H9 (cell line): ENCODE measurements at regions not wholly inside any gene's neighbourhood (a gene's known extent, or its start where the extent isn't known, plus 50 kb on each side); places are given as distances from the start of the nearest gene placed in this dataset.

Source experiments
- DNase-seq: peaks from one replicate; pipeline ENCODE4 v3.0.0-alpha.2; 2017
- H2AFZ ChIP-seq: one replicate; pipeline ENCODE4 v1.6.1; 2013; ENCODE audit warnings: mild to moderate bottlenecking, low read length, control low read depth, moderate library complexity
- H2AK5ac ChIP-seq: 2 replicates; pipeline ENCODE4 v1.6.1; 2013; ENCODE audit warnings: low read length, control low read depth, mixed read lengths; ENCODE audit not compliant: insufficient read length
- H2BK120ac ChIP-seq: one replicate; pipeline ENCODE4 v1.6.1; 2013; ENCODE audit warnings: low read depth, mild to moderate bottlenecking, low read length, control low read depth, inconsistent platforms; ENCODE audit not compliant: poor library complexity, severe bottlenecking
- H2BK12ac ChIP-seq: 2 replicates; pipeline ENCODE4 v1.6.1; 2013; ENCODE audit warnings: low read length, control low read depth, mixed read lengths, low read depth; ENCODE audit not compliant: insufficient read length
- H2BK15ac ChIP-seq: 2 replicates; pipeline ENCODE4 v1.6.1; 2013; ENCODE audit warnings: low read depth, low read length, control low read depth
- H2BK20ac ChIP-seq: one replicate; pipeline ENCODE4 v1.6.1; 2013; ENCODE audit warnings: low read depth, mild to moderate bottlenecking, low read length, control low read depth, inconsistent platforms; ENCODE audit not compliant: poor library complexity, severe bottlenecking
- H2BK5ac ChIP-seq: 2 replicates; pipeline ENCODE4 v1.6.1; 2013; ENCODE audit warnings: low read length, control low read depth, mixed read lengths; ENCODE audit not compliant: insufficient read length
- H3K14ac ChIP-seq: 2 replicates; pipeline ENCODE4 v1.6.1; 2013; ENCODE audit warnings: low read length, control low read depth; ENCODE audit not compliant: insufficient read depth
- H3K18ac ChIP-seq: 2 replicates; pipeline ENCODE4 v1.6.1; 2013; ENCODE audit warnings: low read depth, mild to moderate bottlenecking, mixed read lengths, low read length, control low read depth; ENCODE audit not compliant: insufficient read length
- H3K23ac ChIP-seq: 2 replicates; pipeline ENCODE4 v1.6.1; 2013; ENCODE audit warnings: low read length, control low read depth, mixed read lengths, low read depth; ENCODE audit not compliant: insufficient read length
- H3K23me2 ChIP-seq: 2 replicates; pipeline ENCODE4 v1.6.1; 2013; ENCODE audit warnings: low read depth, mild to moderate bottlenecking, mixed read lengths, low read length, control low read depth; ENCODE audit not compliant: insufficient read length, poor library complexity, severe bottlenecking
- H3K27ac ChIP-seq: 2 replicates; pipeline ENCODE4 v1.5.1; 2013; ENCODE audit warnings: low read length, control low read depth, mixed read lengths, low read depth; ENCODE audit not compliant: insufficient read length
- H3K27me3 ChIP-seq: 2 replicates; pipeline ENCODE4 v1.6.1; 2013; ENCODE audit warnings: low read length, control low read depth, inconsistent platforms; ENCODE audit not compliant: insufficient read depth
- H3K4ac ChIP-seq: 2 replicates; pipeline ENCODE4 v1.6.1; 2013; ENCODE audit warnings: low read depth, mild to moderate bottlenecking, control low read depth, inconsistent platforms, low read length, moderate library complexity
- H3K4me1 ChIP-seq: 2 replicates; pipeline ENCODE4 v1.6.1; 2013; ENCODE audit warnings: low read length, control low read depth, inconsistent platforms; ENCODE audit not compliant: insufficient read depth
- H3K4me2 ChIP-seq: 2 replicates; pipeline ENCODE4 v1.6.1; 2013; ENCODE audit warnings: low read length, control low read depth, mixed read lengths; ENCODE audit not compliant: insufficient read length, insufficient read depth
- H3K56ac ChIP-seq: 2 replicates; pipeline ENCODE4 v1.6.1; 2013; ENCODE audit warnings: low read depth, mild to moderate bottlenecking, mixed read lengths, low read length, control low read depth; ENCODE audit not compliant: insufficient read length
- H3K79me1 ChIP-seq: 2 replicates; pipeline ENCODE4 v1.6.1; 2013; ENCODE audit warnings: low read depth, mild to moderate bottlenecking, moderate library complexity, low read length, control low read depth, inconsistent platforms; ENCODE audit not compliant: insufficient read depth, poor library complexity, severe bottlenecking
- H3K79me2 ChIP-seq: 2 replicates; pipeline ENCODE4 v1.6.1; 2013; ENCODE audit warnings: low read length, control low read depth, inconsistent platforms; ENCODE audit not compliant: insufficient read depth
- H3K9ac ChIP-seq: 2 replicates; pipeline ENCODE4 v1.6.1; 2013; ENCODE audit warnings: low read length, control low read depth, mixed read lengths; ENCODE audit not compliant: insufficient read length; ENCODE audit errors: extremely low read depth
- H3K9me3 ChIP-seq: one replicate; pipeline ENCODE4 v1.6.1; 2013; ENCODE audit warnings: low read depth, low read length, inconsistent platforms; ENCODE audit not compliant: control insufficient read depth
- H3T11ph ChIP-seq: one replicate; pipeline ENCODE4 v1.6.1; 2013; ENCODE audit warnings: mild to moderate bottlenecking, low read length, control low read depth, inconsistent platforms
- H4K20me1 ChIP-seq: one replicate; pipeline ENCODE4 v1.6.1; 2013; ENCODE audit not compliant: control insufficient read depth, insufficient read length, insufficient read depth
- H4K5ac ChIP-seq: 2 replicates; pipeline ENCODE4 v1.6.1; 2013; ENCODE audit warnings: low read depth, mild to moderate bottlenecking, mixed read lengths, low read length, control low read depth; ENCODE audit not compliant: insufficient read length
- H4K8ac ChIP-seq: replicated peaks from 2 replicates; pipeline ENCODE4 v1.6.1; 2013; ENCODE audit warnings: low read length, control low read depth, mixed read lengths, low read depth; ENCODE audit not compliant: insufficient read length
- H4K91ac ChIP-seq: 2 replicates; pipeline ENCODE4 v1.6.1; 2013; ENCODE audit warnings: low read depth, mild to moderate bottlenecking, moderate library complexity, mixed read lengths, low read length, control low read depth; ENCODE audit not compliant: insufficient read length
- H3K27ac Mint-ChIP-seq, 3 experiments: 2 replicates in 2 of 3; 3 replicates in 1 of 3; pipeline ENCODE4 v1.8.0; 2020 to 2021; ENCODE audit warnings: mixed read lengths in 3 of 3, mild to moderate bottlenecking in 1 of 3, moderate library complexity in 1 of 3
- H3K27me3 Mint-ChIP-seq: 2 replicates; pipeline ENCODE4 v1.8.0; 2021; ENCODE audit warnings: low read depth, mild to moderate bottlenecking, moderate library complexity, mixed read lengths
- H3K36me3 Mint-ChIP-seq, 3 experiments: 2 replicates in 2 of 3; 3 replicates in 1 of 3; pipeline ENCODE4 v1.8.0; 2020 to 2021; ENCODE audit warnings: low read depth in 3 of 3, mixed read lengths in 3 of 3; ENCODE audit not compliant: insufficient read depth in 1 of 3
- H3K4me1 Mint-ChIP-seq, 2 experiments: 2 replicates each; pipeline ENCODE4 v1.8.0; 2020; ENCODE audit warnings: mixed read lengths in 2 of 2
- H3K4me3 Mint-ChIP-seq, 2 experiments: 2 replicates in 1 of 2; 3 replicates in 1 of 2; pipeline ENCODE4 v1.8.0; 2020 to 2021; ENCODE audit warnings: mild to moderate bottlenecking in 2 of 2, mixed read lengths in 2 of 2, moderate library complexity in 1 of 2
- H3K9me3 Mint-ChIP-seq, 2 experiments: 2 replicates in 1 of 2; 3 replicates in 1 of 2; pipeline ENCODE4 v1.8.0; 2020; ENCODE audit warnings: mild to moderate bottlenecking in 2 of 2, mixed read lengths in 2 of 2, moderate library complexity in 1 of 2
- WGBS: extraction: QIAGEN DNeasy Blood & Tissue Kit; methylation state at CpG from one replicate; pipeline ENCODE4 v1.1.7; 2013; ENCODE audit warnings: missing lambda C conversion rate, low lambda C conversion rate, mixed read lengths; ENCODE audit not compliant: insufficient read length; ENCODE audit errors: extremely low coverage; 5-methylcytosine and 5-hydroxymethylcytosine counted together
- TF ChIP-seq, protein P1 (sequence below): fragments of 200-600 bp; sonication (generic); conservative IDR thresholded peaks from 3 replicates; pipeline ENCODE4 v1.8.0; 2021; ENCODE audit warnings: antibody characterized with exemption, mild to moderate bottlenecking

DNA sequence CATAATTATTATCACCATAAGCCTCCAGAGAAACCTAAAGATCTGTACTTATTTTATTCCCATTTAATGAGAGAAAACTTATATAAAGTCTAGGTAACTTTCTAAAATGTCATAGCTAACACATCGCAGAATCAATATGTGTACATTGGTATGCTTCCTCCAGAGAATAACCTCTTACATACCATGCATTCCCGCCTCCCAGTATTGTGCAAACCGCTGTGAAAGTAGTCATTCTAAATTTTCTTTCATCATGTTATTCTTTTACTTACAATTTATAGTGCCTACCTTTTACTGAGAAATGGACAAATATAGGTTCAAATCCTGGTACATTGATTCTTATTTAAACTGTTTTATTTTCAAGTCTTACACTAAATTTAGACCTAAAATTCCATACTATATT lies 463.4 kb downstream of the LRFN5 start:
- H3K18ac ChIP-seq = no peak overlapping the region
- no peaks in the 10 kb centered on the region for H3K4me1 ChIP-seq
- Mint-ChIP-seq H3K4me1 (no peaks in the 10 kb centered on the region), H3K36me3 (no peaks in the 10 kb centered on the region), H3K9me3 (no peaks in the 10 kb centered on the region), H3K27me3 (no peaks in the 10 kb centered on the region; the same call in 1 of the 2 replicates), H3K27ac (no peak overlapping the region), H3K4me3 (no peak overlapping the region)
- no peak overlapping the region for H4K5ac ChIP-seq
- H4K8ac ChIP-seq = no peak overlapping the region
- H2BK20ac ChIP-seq = no peak overlapping the region
- H2AFZ ChIP-seq = no peak overlapping the region
- H2BK12ac ChIP-seq = no peak overlapping the region
- no peak overlapping the region for H3K4me2 ChIP-seq
- no CpG with 5 or more reads among the region's 3 CpGs for WGBS
- no peak overlapping the region for H3K9ac ChIP-seq
- no peak overlapping the region for H2BK5ac ChIP-seq
- H3K14ac ChIP-seq = no peak overlapping the region
- no peak overlapping the region for H3K4ac ChIP-seq
- no peak overlapping the region for H4K91ac ChIP-seq
- DNase-seq = no peak
- no peak overlapping the region for H3T11ph ChIP-seq
- TF ChIP-seq, protein P1, sequence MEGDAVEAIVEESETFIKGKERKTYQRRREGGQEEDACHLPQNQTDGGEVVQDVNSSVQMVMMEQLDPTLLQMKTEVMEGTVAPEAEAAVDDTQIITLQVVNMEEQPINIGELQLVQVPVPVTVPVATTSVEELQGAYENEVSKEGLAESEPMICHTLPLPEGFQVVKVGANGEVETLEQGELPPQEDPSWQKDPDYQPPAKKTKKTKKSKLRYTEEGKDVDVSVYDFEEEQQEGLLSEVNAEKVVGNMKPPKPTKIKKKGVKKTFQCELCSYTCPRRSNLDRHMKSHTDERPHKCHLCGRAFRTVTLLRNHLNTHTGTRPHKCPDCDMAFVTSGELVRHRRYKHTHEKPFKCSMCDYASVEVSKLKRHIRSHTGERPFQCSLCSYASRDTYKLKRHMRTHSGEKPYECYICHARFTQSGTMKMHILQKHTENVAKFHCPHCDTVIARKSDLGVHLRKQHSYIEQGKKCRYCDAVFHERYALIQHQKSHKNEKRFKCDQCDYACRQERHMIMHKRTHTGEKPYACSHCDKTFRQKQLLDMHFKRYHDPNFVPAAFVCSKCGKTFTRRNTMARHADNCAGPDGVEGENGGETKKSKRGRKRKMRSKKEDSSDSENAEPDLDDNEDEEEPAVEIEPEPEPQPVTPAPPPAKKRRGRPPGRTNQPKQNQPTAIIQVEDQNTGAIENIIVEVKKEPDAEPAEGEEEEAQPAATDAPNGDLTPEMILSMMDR = no peak
- no peak overlapping the region for H2BK15ac ChIP-seq
- no peaks in the 10 kb centered on the region for H3K79me1 ChIP-seq
- H4K20me1 ChIP-seq = no peaks in the 10 kb centered on the region
- H3K79me2 ChIP-seq = no peaks in the 10 kb centered on the region
- H3K9me3 ChIP-seq = no peaks in the 10 kb centered on the region
- H3K27me3 ChIP-seq = no peaks in the 10 kb centered on the region
- no peak overlapping the region for H3K27ac ChIP-seq
- H3K56ac ChIP-seq = no peak overlapping the region
- no peaks in the 10 kb centered on the region for H3K23me2 ChIP-seq
- H2AK5ac ChIP-seq = no peak overlapping the region
- no peak overlapping the region for H2BK120ac ChIP-seq
- H3K23ac ChIP-seq = no peak overlapping the region
